ENCODE measurements at regions not wholly inside any gene's neighbourhood (a gene's known extent, or its start where the extent isn't known, plus 50 kb on each side); places are given as distances from the start of the nearest gene placed in this dataset.

GRCh38 chr12:107484230-107484629 lies 201.4 kb upstream of the PWP1 start:
- TF ChIP-seq POLR2A (IDR thresholded peaks at IDR 0.05) (no peak), CTCF (IDR thresholded peaks at IDR 0.05 in 4 of 5, conservative IDR thresholded peaks at IDR 0.05 in 1 of 5) (no peak)

All from gastrocnemius medialis (tissue), 4 donors.